ENCODE measurements at regions not wholly inside any gene's neighbourhood (a gene's known extent, or its start where the extent isn't known, plus 50 kb on each side); places are given as distances from the start of the nearest gene placed in this dataset.

- TF ChIP-seq CTCF (IDR thresholded peaks at IDR 0.05) (no peak), POLR2A (IDR thresholded peaks at IDR 0.05) (no peak)
These were observed 108.3 kb upstream of the FER start for GRCh38 chr5:108639366-108639765.
